AG09319 (cell line): ENCODE measurements at regions not wholly inside any gene's neighbourhood (a gene's known extent, or its start where the extent isn't known, plus 50 kb on each side); places are given as distances from the start of the nearest gene placed in this dataset.

Experiments
- DNase-seq: peaks from one replicate; pipeline ENCODE4 v3.0.0-alpha.2; 2010; ENCODE audit warnings: low read depth; ENCODE audit errors: extremely low read depth
- CTCF ChIP-seq: IDR thresholded peaks from 2 replicates; pipeline ENCODE4 v1.5.1; 2011; ENCODE audit warnings: low read depth, mild to moderate bottlenecking, inconsistent platforms, low read length, moderate library complexity

GRCh38 chr17:72049914-72050313 lies 70.9 kb upstream of the SOX9 start:
- TF ChIP-seq CTCF: no peak
- no peak for DNase-seq

GRCh38 chr17:72053036-72053435 lies 67.8 kb upstream of the SOX9 start:
- TF ChIP-seq CTCF: no peak
- no peak for DNase-seq

GRCh38 chr17:72053449-72053848 lies 67.4 kb upstream of the SOX9 start:
- TF ChIP-seq CTCF: no peak
- DNase-seq: no peak

- no peak for DNase-seq
- TF ChIP-seq CTCF: no peak
Observed at GRCh38 chr17:72056155-72056554, 64.7 kb upstream of the SOX9 start.

GRCh38 chr17:72056727-72057290 lies 64.0 kb upstream of the SOX9 start:
- TF ChIP-seq CTCF: no peak
- no peak for DNase-seq

- DNase-seq: no peak
- no peak for TF ChIP-seq CTCF
Observed at GRCh38 chr17:72060084-72060483, 60.7 kb upstream of the SOX9 start.

- no peak for DNase-seq
Observed at GRCh38 chr17:72063262-72063661, 57.6 kb upstream of the SOX9 start.

More at GRCh38 chr17:72063262-72063661, 57.6 kb upstream of the SOX9 start:
- TF ChIP-seq CTCF: no peak
